Liver (tissue), 8 donors: ENCODE measurements at regions not wholly inside any gene's neighbourhood (a gene's known extent, or its start where the extent isn't known, plus 50 kb on each side); places are given as distances from the start of the nearest gene placed in this dataset.

Experiments used
- DNase-seq: peaks from one replicate; pipeline ENCODE4 v3.0.0-alpha.2; 2017; ENCODE audit warnings: low spot score
- H3K27ac ChIP-seq, 2 donors: one replicate each; pipeline ENCODE4 v1.7.0; 2013; ENCODE audit warnings: inconsistent platforms in 2 of 2, low read length in 2 of 2, control low read depth in 1 of 2, low read depth in 1 of 2, mild to moderate bottlenecking in 1 of 2
- H3K27me3 ChIP-seq, 4 donors: one replicate each; pipeline versions ENCODE4 v1.6.1 to v1.7.0; 2013; ENCODE audit warnings: low read length in 3 of 4, inconsistent platforms in 1 of 4, mild to moderate bottlenecking in 1 of 4, moderate library complexity in 1 of 4; ENCODE audit not compliant: control insufficient read depth in 4 of 4, insufficient read depth in 4 of 4
- H3K36me3 ChIP-seq, 4 donors: one replicate each; pipeline versions ENCODE4 v1.6.1 to v1.7.0; 2013; ENCODE audit warnings: low read length in 3 of 4, mild to moderate bottlenecking in 3 of 4, low read depth in 1 of 4, moderate library complexity in 1 of 4; ENCODE audit not compliant: control insufficient read depth in 4 of 4, insufficient read depth in 3 of 4
- H3K4me1 ChIP-seq, 4 donors: one replicate each; pipeline versions ENCODE4 v1.6.1 to v1.7.0; 2013; ENCODE audit warnings: low read length in 3 of 4, mild to moderate bottlenecking in 3 of 4, moderate library complexity in 1 of 4; ENCODE audit not compliant: control insufficient read depth in 4 of 4, insufficient read depth in 4 of 4
- H3K4me3 ChIP-seq, 3 donors: one replicate each; pipeline versions ENCODE4 v1.6.1 to v1.7.0; 2013; ENCODE audit warnings: low read length in 3 of 3, control low read depth in 1 of 3, low read depth in 1 of 3, mild to moderate bottlenecking in 1 of 3
- H3K9ac ChIP-seq, 2 donors: one replicate each; pipeline ENCODE4 v1.7.0; 2013; ENCODE audit warnings: low read length in 2 of 2, mild to moderate bottlenecking in 2 of 2, moderate library complexity in 2 of 2, control low read depth in 1 of 2, low read depth in 1 of 2
- H3K9me3 ChIP-seq, 4 donors: one replicate each; pipeline versions ENCODE4 v1.6.1 to v1.7.0; 2013; ENCODE audit warnings: low read length in 3 of 4; ENCODE audit not compliant: control insufficient read depth in 4 of 4
- EGR1 ChIP-seq, 2 donors: IDR thresholded peaks; 2 replicates each; pipeline ENCODE4 v1.6.1; 2016 to 2018; ENCODE audit warnings: antibody characterized with exemption in 2 of 2, low read depth in 2 of 2
- FOXA1 ChIP-seq: IDR thresholded peaks from 2 replicates; pipeline ENCODE4 v1.6.1; 2016; ENCODE audit warnings: antibody characterized with exemption
- FOXA2 ChIP-seq: IDR thresholded peaks from 2 replicates; pipeline ENCODE4 v1.6.1; 2016; ENCODE audit warnings: antibody characterized with exemption
- GABPA ChIP-seq, 2 donors: IDR thresholded peaks in 1 of 2; conservative IDR thresholded peaks in 1 of 2; 2 replicates each; pipeline ENCODE4 v1.6.1; 2016; ENCODE audit warnings: antibody characterized with exemption in 2 of 2, mild to moderate bottlenecking in 1 of 2, moderate library complexity in 1 of 2
- HNF4A ChIP-seq, 2 donors: conservative IDR thresholded peaks; 2 replicates each; pipeline ENCODE4 v1.6.1; 2016; ENCODE audit warnings: antibody characterized with exemption in 2 of 2, mild to moderate bottlenecking in 2 of 2
- HNF4G ChIP-seq: IDR thresholded peaks from 2 replicates; pipeline ENCODE4 v1.6.1; 2016; ENCODE audit warnings: antibody characterized with exemption
- JUND ChIP-seq, 2 donors: IDR thresholded peaks; 2 replicates each; pipeline ENCODE4 v1.6.1; 2016; ENCODE audit warnings: antibody characterized with exemption in 2 of 2
- RAD21 ChIP-seq, 2 donors: IDR thresholded peaks; 2 replicates each; pipeline ENCODE4 v1.6.1; 2016; ENCODE audit warnings: antibody characterized with exemption in 2 of 2, mild to moderate bottlenecking in 2 of 2
- RXRA ChIP-seq, 2 donors: IDR thresholded peaks; 2 replicates each; pipeline ENCODE4 v1.6.1; 2017 to 2018; ENCODE audit warnings: antibody characterized with exemption in 2 of 2, mild to moderate bottlenecking in 1 of 2
- SP1 ChIP-seq: IDR thresholded peaks from 2 replicates; pipeline ENCODE4 v1.6.1; 2018; ENCODE audit warnings: antibody characterized with exemption, mild to moderate bottlenecking
- TAF1 ChIP-seq: conservative IDR thresholded peaks from 2 replicates; pipeline ENCODE4 v1.6.1; 2016; ENCODE audit warnings: antibody characterized with exemption, mild to moderate bottlenecking
- YY1 ChIP-seq: IDR thresholded peaks from 2 replicates; pipeline ENCODE4 v1.6.1; 2016; ENCODE audit warnings: antibody characterized with exemption, mild to moderate bottlenecking
- WGBS: extraction: QIAGEN DNeasy Blood & Tissue Kit; methylation state at CpG from one replicate; pipeline ENCODE4 v1.1.7; 2013; 5-methylcytosine and 5-hydroxymethylcytosine counted together
- TF ChIP-seq, protein P1 (sequence below): IDR thresholded peaks from 2 replicates; pipeline ENCODE4 v1.6.1; 2016; ENCODE audit warnings: antibody characterized with exemption
- TF ChIP-seq, protein P2 (sequence below): fragments of 150-350 bp; IDR thresholded peaks from 2 replicates; pipeline ENCODE4 v1.5.1; 2017; ENCODE audit warnings: improper control_type of control experiment, low read depth, low read length; ENCODE audit not compliant: missing input control
- TF ChIP-seq, protein P3 (sequence below): IDR thresholded peaks from 2 replicates; pipeline ENCODE4 v1.6.1; 2016; ENCODE audit warnings: antibody characterized with exemption
- TF ChIP-seq, protein P4 (sequence below): IDR thresholded peaks from 2 replicates; pipeline ENCODE4 v1.6.1; 2016; ENCODE audit warnings: antibody characterized with exemption, mild to moderate bottlenecking
- donor health status: healthy.
- donor health status: healthy.
- donor health status: healthy.
- donor health status: healthy.
- donor health status: healthy.

DNA sequence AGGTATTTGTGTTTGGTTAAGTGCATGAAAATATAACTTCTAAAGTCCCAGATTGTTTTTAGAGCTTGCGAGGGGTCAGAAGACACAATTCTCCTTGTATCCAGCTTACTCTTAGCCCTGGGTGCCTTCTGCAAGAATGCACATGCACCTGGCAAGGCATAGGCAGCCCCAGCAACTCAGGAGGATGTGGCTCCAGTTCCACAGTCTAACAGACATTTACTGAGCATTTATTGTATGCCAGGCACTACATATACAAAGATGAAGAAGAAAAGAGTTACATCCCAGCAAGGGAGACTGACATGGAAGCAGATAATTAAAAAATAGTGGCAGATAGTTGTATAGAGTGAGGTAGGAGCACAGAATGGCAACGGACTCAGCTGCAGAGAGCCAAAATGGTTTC is 101.1 kb upstream of the FRY start:
- DNase-seq: no peak
- 91% methylated on average over 2 of the region's 2 CpGs for WGBS
- H3K27ac ChIP-seq: peak overlapping the region in 1 of 2 donors; percentile 11
- no peaks in the 10 kb centered on the region for H3K36me3 ChIP-seq
- TF ChIP-seq FOXA1 (no peak), GABPA (IDR thresholded peaks at IDR 0.05 in 1 of 2, conservative IDR thresholded peaks at IDR 0.05 in 1 of 2) (no peak), HNF4A (conservative IDR thresholded peaks at IDR 0.05) (no peak), RXRA (IDR thresholded peaks at IDR 0.05) (no peak), EGR1 (IDR thresholded peaks at IDR 0.05; ENCODE audit: low read depth in 2 of 2) (no peak), FOXA2 (no peak), HNF4G (no peak), SP1 (no peak), TAF1 (no peak), YY1 (no peak), RAD21 (IDR thresholded peaks at IDR 0.05) (no peak), JUND (IDR thresholded peaks at IDR 0.05) (no peak)
- TF ChIP-seq, protein P1, sequence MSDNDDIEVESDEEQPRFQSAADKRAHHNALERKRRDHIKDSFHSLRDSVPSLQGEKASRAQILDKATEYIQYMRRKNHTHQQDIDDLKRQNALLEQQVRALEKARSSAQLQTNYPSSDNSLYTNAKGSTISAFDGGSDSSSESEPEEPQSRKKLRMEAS: no peak
- TF ChIP-seq, protein P2, sequence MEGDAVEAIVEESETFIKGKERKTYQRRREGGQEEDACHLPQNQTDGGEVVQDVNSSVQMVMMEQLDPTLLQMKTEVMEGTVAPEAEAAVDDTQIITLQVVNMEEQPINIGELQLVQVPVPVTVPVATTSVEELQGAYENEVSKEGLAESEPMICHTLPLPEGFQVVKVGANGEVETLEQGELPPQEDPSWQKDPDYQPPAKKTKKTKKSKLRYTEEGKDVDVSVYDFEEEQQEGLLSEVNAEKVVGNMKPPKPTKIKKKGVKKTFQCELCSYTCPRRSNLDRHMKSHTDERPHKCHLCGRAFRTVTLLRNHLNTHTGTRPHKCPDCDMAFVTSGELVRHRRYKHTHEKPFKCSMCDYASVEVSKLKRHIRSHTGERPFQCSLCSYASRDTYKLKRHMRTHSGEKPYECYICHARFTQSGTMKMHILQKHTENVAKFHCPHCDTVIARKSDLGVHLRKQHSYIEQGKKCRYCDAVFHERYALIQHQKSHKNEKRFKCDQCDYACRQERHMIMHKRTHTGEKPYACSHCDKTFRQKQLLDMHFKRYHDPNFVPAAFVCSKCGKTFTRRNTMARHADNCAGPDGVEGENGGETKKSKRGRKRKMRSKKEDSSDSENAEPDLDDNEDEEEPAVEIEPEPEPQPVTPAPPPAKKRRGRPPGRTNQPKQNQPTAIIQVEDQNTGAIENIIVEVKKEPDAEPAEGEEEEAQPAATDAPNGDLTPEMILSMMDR: no peak
- TF ChIP-seq, protein P3, sequence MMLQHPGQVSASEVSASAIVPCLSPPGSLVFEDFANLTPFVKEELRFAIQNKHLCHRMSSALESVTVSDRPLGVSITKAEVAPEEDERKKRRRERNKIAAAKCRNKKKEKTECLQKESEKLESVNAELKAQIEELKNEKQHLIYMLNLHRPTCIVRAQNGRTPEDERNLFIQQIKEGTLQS: no peak
- TF ChIP-seq, protein P4, sequence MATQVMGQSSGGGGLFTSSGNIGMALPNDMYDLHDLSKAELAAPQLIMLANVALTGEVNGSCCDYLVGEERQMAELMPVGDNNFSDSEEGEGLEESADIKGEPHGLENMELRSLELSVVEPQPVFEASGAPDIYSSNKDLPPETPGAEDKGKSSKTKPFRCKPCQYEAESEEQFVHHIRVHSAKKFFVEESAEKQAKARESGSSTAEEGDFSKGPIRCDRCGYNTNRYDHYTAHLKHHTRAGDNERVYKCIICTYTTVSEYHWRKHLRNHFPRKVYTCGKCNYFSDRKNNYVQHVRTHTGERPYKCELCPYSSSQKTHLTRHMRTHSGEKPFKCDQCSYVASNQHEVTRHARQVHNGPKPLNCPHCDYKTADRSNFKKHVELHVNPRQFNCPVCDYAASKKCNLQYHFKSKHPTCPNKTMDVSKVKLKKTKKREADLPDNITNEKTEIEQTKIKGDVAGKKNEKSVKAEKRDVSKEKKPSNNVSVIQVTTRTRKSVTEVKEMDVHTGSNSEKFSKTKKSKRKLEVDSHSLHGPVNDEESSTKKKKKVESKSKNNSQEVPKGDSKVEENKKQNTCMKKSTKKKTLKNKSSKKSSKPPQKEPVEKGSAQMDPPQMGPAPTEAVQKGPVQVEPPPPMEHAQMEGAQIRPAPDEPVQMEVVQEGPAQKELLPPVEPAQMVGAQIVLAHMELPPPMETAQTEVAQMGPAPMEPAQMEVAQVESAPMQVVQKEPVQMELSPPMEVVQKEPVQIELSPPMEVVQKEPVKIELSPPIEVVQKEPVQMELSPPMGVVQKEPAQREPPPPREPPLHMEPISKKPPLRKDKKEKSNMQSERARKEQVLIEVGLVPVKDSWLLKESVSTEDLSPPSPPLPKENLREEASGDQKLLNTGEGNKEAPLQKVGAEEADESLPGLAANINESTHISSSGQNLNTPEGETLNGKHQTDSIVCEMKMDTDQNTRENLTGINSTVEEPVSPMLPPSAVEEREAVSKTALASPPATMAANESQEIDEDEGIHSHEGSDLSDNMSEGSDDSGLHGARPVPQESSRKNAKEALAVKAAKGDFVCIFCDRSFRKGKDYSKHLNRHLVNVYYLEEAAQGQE: no peak
- H3K9me3 ChIP-seq: no peaks in the 10 kb centered on the region
- no peak overlapping the region for H3K9ac ChIP-seq
- H3K4me3 ChIP-seq: no peak overlapping the region
- H3K4me1 ChIP-seq: peaks cover 3 to 45% (median 30%) of the 10 kb centered on the region in 4 donors
- H3K27me3 ChIP-seq: no peaks in the 10 kb centered on the region

DNA sequence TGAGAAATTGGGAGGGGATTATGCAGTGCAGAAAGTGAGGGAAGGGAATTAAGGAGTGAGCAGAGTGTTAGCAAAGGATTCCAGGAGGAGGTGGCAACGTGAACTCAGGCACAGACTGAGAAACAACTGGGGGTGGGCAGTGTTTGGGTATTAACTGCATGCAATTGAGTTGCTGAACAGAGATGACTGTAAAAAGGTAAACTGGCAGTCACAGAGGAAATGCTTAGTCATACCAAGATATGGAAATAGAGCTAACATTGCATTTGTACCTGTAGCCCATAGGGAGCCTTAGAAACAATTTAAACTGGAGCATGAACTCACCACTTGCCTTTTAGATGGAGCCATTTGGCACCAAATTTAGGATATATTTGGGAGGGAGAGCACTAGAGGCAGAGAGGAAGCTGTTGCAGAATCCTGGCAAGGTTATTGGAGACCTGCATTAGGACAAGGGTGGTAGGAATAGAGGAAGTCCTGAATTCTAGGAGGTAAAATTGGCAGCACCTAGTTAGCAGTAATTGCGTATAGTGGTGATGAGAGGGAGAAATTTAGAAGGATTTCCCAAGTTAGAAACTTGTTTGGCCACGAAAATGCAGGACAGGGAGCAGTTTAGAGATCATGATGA is 100.6 kb upstream of the FRY start:
- H3K27me3 ChIP-seq: no peaks in the 10 kb centered on the region
- H3K36me3 ChIP-seq: no peaks in the 10 kb centered on the region
- H3K27ac ChIP-seq: peak overlapping the region in 1 of 2 donors; percentile 11
- WGBS: 76% methylated on average over 3 of the region's 3 CpGs
- H3K9me3 ChIP-seq: no peaks in the 10 kb centered on the region
- no peak overlapping the region for H3K4me3 ChIP-seq
- H3K9ac ChIP-seq: no peak overlapping the region
- no peak for TF ChIP-seq GABPA (IDR thresholded peaks at IDR 0.05 in 1 of 2, conservative IDR thresholded peaks at IDR 0.05 in 1 of 2)
- TF ChIP-seq RXRA (IDR thresholded peaks at IDR 0.05): peak in 1 of 2 donors; percentile 16
- TF ChIP-seq EGR1 (IDR thresholded peaks at IDR 0.05; ENCODE audit: low read depth in 2 of 2): peak in 1 of 2 donors; percentile 36
- TF ChIP-seq HNF4A (conservative IDR thresholded peaks at IDR 0.05): peak in 1 of 2 donors; percentile 21
- peak in 1 of 2 donors; percentile 90 for TF ChIP-seq JUND (IDR thresholded peaks at IDR 0.05)
- TF ChIP-seq YY1: peak; percentile 11
- TF ChIP-seq FOXA1: no peak
- H3K4me1 ChIP-seq: peaks cover 3 to 45% (median 29%) of the 10 kb centered on the region in 4 donors
- DNase-seq: no peak
